H1 (cell line): ENCODE measurements at regions not wholly inside any gene's neighbourhood (a gene's known extent, or its start where the extent isn't known, plus 50 kb on each side); places are given as distances from the start of the nearest gene placed in this dataset.

Experiments used
- CTCF ChIA-PET: fragments of 300-600 bp; sonication (Branson Sonifier 250); formaldehyde crosslinking; loops from one replicate; lab custom pipeline; 2021; ENCODE audit not compliant: partially characterized antibody; lab: Charles Lee
- POLR2A ChIA-PET: fragments of 300-600 bp; sonication (Branson Sonifier 250); formaldehyde crosslinking; loops from one replicate; lab custom pipeline; 2021; ENCODE audit warnings: inconsistent platforms; ENCODE audit not compliant: partially characterized antibody; lab: Charles Lee
- DNase-seq, 2 experiments: peaks; one replicate each; pipeline versions ENCODE4 v3.0.0 to v3.0.0-alpha.2; 2010 to 2022; ENCODE audit warnings: low spot score in 2 of 2, low read depth in 1 of 2, mixed read lengths in 1 of 2
- FAIRE-seq: peaks from 2 replicates; lab custom pipeline; 2011; peaks lifted over from hg19 to GRCh38; lab: Jason Lieb, UNC
- H2AFZ ChIP-seq: 2 replicates; pipeline ENCODE4 v1.8.1; 2012; ENCODE audit warnings: low read length, inconsistent platforms
- H2AK5ac ChIP-seq: 2 replicates; pipeline ENCODE4 v1.6.1; 2013; ENCODE audit warnings: low read depth, low read length
- H2BK120ac ChIP-seq: replicated peaks from 2 replicates; pipeline ENCODE3; 2013; ENCODE audit warnings: low read depth, low read length, inconsistent platforms
- H2BK12ac ChIP-seq: 2 replicates; pipeline ENCODE4 v1.6.1; 2013; ENCODE audit warnings: low read depth, low read length
- H2BK15ac ChIP-seq: 2 replicates; pipeline ENCODE4 v1.6.1; 2013; ENCODE audit warnings: low read length
- H2BK20ac ChIP-seq: 2 replicates; pipeline ENCODE4 v1.6.1; 2013; ENCODE audit warnings: low read length
- H2BK5ac ChIP-seq: 2 replicates; pipeline ENCODE4 v1.6.1; 2013; ENCODE audit warnings: low read depth, low read length
- H3K14ac ChIP-seq: 2 replicates; pipeline ENCODE4 v1.6.1; 2013; ENCODE audit warnings: inconsistent platforms; ENCODE audit not compliant: insufficient read length
- H3K18ac ChIP-seq: 2 replicates; pipeline ENCODE4 v1.6.1; 2013; ENCODE audit warnings: low read length; ENCODE audit errors: extremely low read depth
- H3K23ac ChIP-seq: 2 replicates; pipeline ENCODE4 v1.6.1; 2013; ENCODE audit warnings: inconsistent platforms; ENCODE audit not compliant: insufficient read length
- H3K23me2 ChIP-seq: 2 replicates; pipeline ENCODE4 v1.6.1; 2013; ENCODE audit warnings: low read depth, low read length
- H3K27ac ChIP-seq: 2 replicates; pipeline ENCODE4 v1.6.1; 2011; ENCODE audit warnings: low read depth, low read length, inconsistent platforms
- H3K27me3 ChIP-seq, 4 experiments: replicated peaks in 1 of 4; 1 replicate in 1 of 4; 2 replicates in 3 of 4; pipeline versions ENCODE4 v1.6.1 to v1.8.1; 2011 to 2013; ENCODE audit warnings: low read length in 3 of 4, mild to moderate bottlenecking in 3 of 4, inconsistent platforms in 2 of 4, mixed read lengths in 2 of 4, moderate library complexity in 1 of 4; ENCODE audit not compliant: control insufficient read depth in 3 of 4, insufficient read depth in 3 of 4; ENCODE audit errors: extremely low read depth in 1 of 4
- H3K36me3 ChIP-seq, 4 experiments: 2 replicates each; pipeline versions ENCODE4 v1.6.1 to v1.8.1; 2011 to 2013; ENCODE audit warnings: mild to moderate bottlenecking in 4 of 4, low read length in 3 of 4, moderate library complexity in 2 of 4, control low read depth in 1 of 4, inconsistent platforms in 1 of 4; ENCODE audit not compliant: insufficient read depth in 4 of 4, control insufficient read depth in 2 of 4
- H3K4ac ChIP-seq: replicated peaks from 2 replicates; pipeline ENCODE3; 2013; ENCODE audit warnings: low read length, low read depth, mixed read lengths, inconsistent platforms; ENCODE audit not compliant: insufficient read length
- H3K4me1 ChIP-seq, 4 experiments: replicated peaks in 1 of 4; 1 replicate in 1 of 4; 2 replicates in 3 of 4; pipeline versions ENCODE4 v1.6.1 to v1.8.1; 2011 to 2013; ENCODE audit warnings: low read length in 3 of 4, inconsistent platforms in 2 of 4, mixed read lengths in 1 of 4; ENCODE audit not compliant: insufficient read depth in 4 of 4, control insufficient read depth in 3 of 4
- H3K4me2 ChIP-seq, 2 experiments: 2 replicates each; pipeline versions ENCODE4 v1.6.1 to v1.8.1; 2011 to 2013; ENCODE audit warnings: low read depth in 2 of 2, low read length in 2 of 2, control low read depth in 1 of 2, inconsistent platforms in 1 of 2, mild to moderate bottlenecking in 1 of 2; ENCODE audit not compliant: insufficient read depth in 1 of 2
- H3K4me3 ChIP-seq, 4 experiments: fragments of 200-600, 300-600 bp in 1 of 4; sonication (generic), shearing (Covaris generic), sonication (Bioruptor Twin) in 1 of 4; 2 replicates each; pipeline versions ENCODE4 v1.5.1 to v1.8.1; 2011 to 2016; ENCODE audit warnings: low read length in 4 of 4, low read depth in 3 of 4, control low read depth in 2 of 4, inconsistent platforms in 2 of 4, mild to moderate bottlenecking in 2 of 4, mixed read lengths in 1 of 4, moderate library complexity in 1 of 4; ENCODE audit not compliant: insufficient read depth in 2 of 4; ENCODE audit errors: extremely low read depth in 1 of 4
- H3K56ac ChIP-seq: replicated peaks from 2 replicates; pipeline ENCODE3; 2013; ENCODE audit warnings: low read depth, mild to moderate bottlenecking, mixed read lengths, low read length, inconsistent platforms; ENCODE audit not compliant: insufficient read length
- H3K79me1 ChIP-seq: 2 replicates; pipeline ENCODE4 v1.6.1; 2013; ENCODE audit warnings: low read depth, low read length, control low read depth
- H3K79me2 ChIP-seq, 2 experiments: 2 replicates each; pipeline versions ENCODE4 v1.6.1 to v1.8.1; 2012 to 2013; ENCODE audit warnings: low read length in 2 of 2, mild to moderate bottlenecking in 2 of 2, inconsistent platforms in 1 of 2; ENCODE audit not compliant: insufficient read depth in 2 of 2, control insufficient read depth in 1 of 2
- H3K9ac ChIP-seq, 4 experiments: replicated peaks in 1 of 4; 1 replicate in 1 of 4; 2 replicates in 3 of 4; pipeline versions ENCODE4 v1.6.1 to v1.8.1; 2011 to 2013; ENCODE audit warnings: low read depth in 3 of 4, low read length in 3 of 4, control low read depth in 2 of 4, mild to moderate bottlenecking in 2 of 4, moderate library complexity in 2 of 4, inconsistent platforms in 1 of 4; ENCODE audit errors: extremely low read depth in 1 of 4
- H3K9me3 ChIP-seq, 2 experiments: 2 replicates each; pipeline versions ENCODE4 v1.6.1 to v1.8.1; 2012 to 2013; ENCODE audit warnings: mild to moderate bottlenecking in 2 of 2, moderate library complexity in 2 of 2, control low read depth in 1 of 2, inconsistent platforms in 1 of 2, low read depth in 1 of 2, low read length in 1 of 2, mixed read lengths in 1 of 2; ENCODE audit not compliant: insufficient read depth in 2 of 2
- H4K20me1 ChIP-seq, 2 experiments: replicated peaks in 1 of 2; 2 replicates each; pipeline versions ENCODE3 to v1.8.1; 2011 to 2013; ENCODE audit warnings: inconsistent platforms in 2 of 2, low read length in 2 of 2, mild to moderate bottlenecking in 1 of 2; ENCODE audit not compliant: insufficient read depth in 2 of 2, control insufficient read depth in 1 of 2
- H4K5ac ChIP-seq: 2 replicates; pipeline ENCODE4 v1.6.1; 2013; ENCODE audit warnings: low read length, low read depth, mixed read lengths, inconsistent platforms; ENCODE audit not compliant: insufficient read length
- H4K8ac ChIP-seq: 2 replicates; pipeline ENCODE4 v1.8.0; 2013; ENCODE audit warnings: mild to moderate bottlenecking, moderate library complexity, low read length, inconsistent platforms; ENCODE audit not compliant: insufficient read depth; ENCODE audit errors: extremely low read depth
- H4K91ac ChIP-seq: replicated peaks from 2 replicates; pipeline ENCODE3; 2013; ENCODE audit warnings: low read length, mixed read lengths, inconsistent platforms; ENCODE audit not compliant: insufficient read length
- BACH1 ChIP-seq: IDR thresholded peaks from 2 replicates; pipeline ENCODE4 v1.6.1; 2012; ENCODE audit warnings: low read length, improper control_type of control experiment
- EGR1 ChIP-seq: IDR thresholded peaks from 2 replicates; pipeline ENCODE4 v1.6.1; 2011; ENCODE audit warnings: low read depth, low read length, borderline replicate concordance
- FOSL1 ChIP-seq: IDR thresholded peaks from 2 replicates; pipeline ENCODE4 v1.6.1; 2011; ENCODE audit warnings: mild to moderate bottlenecking, low read depth, low read length, moderate library complexity; ENCODE audit not compliant: insufficient read depth
- KDM1A ChIP-seq: fragments of 200-600, 300-600 bp; sonication (generic); IDR thresholded peaks from 2 replicates; pipeline ENCODE4 v1.7.1; 2016; ENCODE audit warnings: mild to moderate bottlenecking, low read length, borderline replicate concordance
- RAD21 ChIP-seq, 2 experiments: IDR thresholded peaks in 1 of 2; conservative IDR thresholded peaks in 1 of 2; 2 replicates each; pipeline ENCODE4 v1.6.1; 2011; ENCODE audit warnings: low read depth in 2 of 2, low read length in 2 of 2, improper control_type of control experiment in 1 of 2, inconsistent platforms in 1 of 2, mild to moderate bottlenecking in 1 of 2, moderate library complexity in 1 of 2
- SIX5 ChIP-seq: IDR thresholded peaks from 2 replicates; pipeline ENCODE4 v1.6.1; 2011; ENCODE audit warnings: mild to moderate bottlenecking, low read depth, low read length
- SP2 ChIP-seq: IDR thresholded peaks from 2 replicates; pipeline ENCODE4 v1.6.1; 2012; ENCODE audit warnings: mild to moderate bottlenecking, low read length, inconsistent platforms
- SP4 ChIP-seq: IDR thresholded peaks from 2 replicates; pipeline ENCODE4 v1.6.1; 2012; ENCODE audit warnings: low read length, inconsistent platforms
- WGBS, 2 experiments: shearing (Covaris generic) in 1 of 2; methylation state at CpG; one replicate each; pipeline versions ENCODE4 v1.1.6 to v1.1.7; 2013 to 2015; ENCODE audit warnings: low lambda C conversion rate in 2 of 2, mixed read lengths in 2 of 2, inconsistent platforms in 1 of 2, low coverage in 1 of 2, missing lambda C conversion rate in 1 of 2; ENCODE audit not compliant: insufficient replicate concordance in 2 of 2, insufficient coverage in 1 of 2, insufficient read length in 1 of 2; ENCODE audit errors: extremely low coverage in 1 of 2, missing lambda C conversion rate in 1 of 2; 5-methylcytosine and 5-hydroxymethylcytosine counted together
- TF ChIP-seq, protein P1 (sequence below): IDR thresholded peaks from 2 replicates; pipeline ENCODE4 v1.6.1; 2012; ENCODE audit warnings: low read length, inconsistent platforms

DNA sequence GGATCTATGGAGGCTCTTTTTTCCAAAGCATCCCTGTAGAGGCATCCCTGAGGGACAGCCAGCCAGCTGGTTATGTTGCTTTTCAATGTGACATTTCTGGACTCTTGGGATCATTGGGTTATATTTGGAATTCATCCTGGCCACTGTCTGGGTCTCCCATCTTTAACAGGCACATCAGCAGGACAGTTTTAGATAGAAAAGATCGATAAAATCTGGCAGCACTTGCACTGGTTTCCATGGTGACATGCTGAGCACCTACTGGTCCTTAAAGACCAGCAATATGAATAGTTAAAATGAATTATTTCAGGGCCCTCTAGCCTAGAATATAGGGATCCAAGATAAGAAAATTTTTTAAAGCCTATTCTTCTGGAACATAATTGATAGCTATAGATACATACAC lies 151.6 kb downstream of the KDR start:
- Histone ChIP-seq H3K23me2 (no peaks in the 10 kb centered on the region), H2BK15ac (no peak overlapping the region), H3K4me1 (peaks cover 0 to 6% (median 2%) of the 10 kb centered on the region in 4 experiments; a peak in 3 of 7 replicates), H3K56ac (no peak overlapping the region), H3K18ac (no peak overlapping the region), H3K9ac (no peak overlapping the region), H2BK120ac (no peak overlapping the region), H3K79me2 (no peaks in the 10 kb centered on the region), H2AFZ (no peak overlapping the region), H3K14ac (no peak overlapping the region), H2BK20ac (no peak overlapping the region), H2AK5ac (no peak overlapping the region), H3K79me1 (no peaks in the 10 kb centered on the region), H3K4me2 (no peak overlapping the region), H2BK5ac (no peak overlapping the region), H3K27ac (no peak overlapping the region), H2BK12ac (no peak overlapping the region), H4K20me1 (no peaks in the 10 kb centered on the region), H3K23ac (no peak overlapping the region), H4K8ac (no peak overlapping the region), H3K4me3 (no peak overlapping the region), H3K27me3 (no peaks in the 10 kb centered on the region), H4K5ac (no peak overlapping the region), H3K9me3 (no peaks in the 10 kb centered on the region), H4K91ac (no peak overlapping the region), H3K4ac (no peak overlapping the region), H3K36me3 (no peaks in the 10 kb centered on the region)
- WGBS, 2 experiments = 95% methylated on average over 1 of the region's 1 CpG; no CpG with 5 or more reads in 1 of the 2 experiments
- ChIA-PET POLR2A (no interaction called here), CTCF (interaction anchor here (0.9 to 2.3 kb wide), 4 partner anchors 13 to 349 kb away, joined by 3 to 8 read pairs (median 4); no protein-coding TSS in a partner anchor)
- FAIRE-seq (no peak), DNase-seq (no peak)
- TF ChIP-seq BACH1 (no peak), KDM1A (no peak), SP2 (no peak), FOSL1 (no peak), SP4 (no peak), EGR1 (no peak), SIX5 (no peak), RAD21 (IDR thresholded peaks at IDR 0.05 in 1 of 2, conservative IDR thresholded peaks at IDR 0.05 in 1 of 2; ENCODE audit: low read depth in 2 of 2, low read length in 2 of 2) (no peak)
- TF ChIP-seq, protein P1, sequence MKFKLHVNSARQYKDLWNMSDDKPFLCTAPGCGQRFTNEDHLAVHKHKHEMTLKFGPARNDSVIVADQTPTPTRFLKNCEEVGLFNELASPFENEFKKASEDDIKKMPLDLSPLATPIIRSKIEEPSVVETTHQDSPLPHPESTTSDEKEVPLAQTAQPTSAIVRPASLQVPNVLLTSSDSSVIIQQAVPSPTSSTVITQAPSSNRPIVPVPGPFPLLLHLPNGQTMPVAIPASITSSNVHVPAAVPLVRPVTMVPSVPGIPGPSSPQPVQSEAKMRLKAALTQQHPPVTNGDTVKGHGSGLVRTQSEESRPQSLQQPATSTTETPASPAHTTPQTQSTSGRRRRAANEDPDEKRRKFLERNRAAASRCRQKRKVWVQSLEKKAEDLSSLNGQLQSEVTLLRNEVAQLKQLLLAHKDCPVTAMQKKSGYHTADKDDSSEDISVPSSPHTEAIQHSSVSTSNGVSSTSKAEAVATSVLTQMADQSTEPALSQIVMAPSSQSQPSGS = no peak
